IPS DF 6.9 (cell line): ENCODE measurements at regions not wholly inside any gene's neighbourhood (a gene's known extent, or its start where the extent isn't known, plus 50 kb on each side); places are given as distances from the start of the nearest gene placed in this dataset.

Source experiments
- DNase-seq: peaks from one replicate; pipeline ENCODE4 v3.0.0-alpha.2; 2013; ENCODE audit warnings: low read depth, low spot score
- H3K27ac ChIP-seq: one replicate; pipeline ENCODE4 v1.5.1; 2013; ENCODE audit warnings: low read length, control low read depth
- H3K27me3 ChIP-seq: 2 replicates; pipeline ENCODE4 v1.6.1; 2013; ENCODE audit warnings: mild to moderate bottlenecking, low read length; ENCODE audit not compliant: control insufficient read depth, insufficient read depth
- H3K36me3 ChIP-seq: 2 replicates; pipeline ENCODE4 v1.6.1; 2013; ENCODE audit warnings: low read length; ENCODE audit not compliant: control insufficient read depth, insufficient read depth
- H3K4me1 ChIP-seq: 2 replicates; pipeline ENCODE4 v1.6.1; 2013; ENCODE audit warnings: low read length; ENCODE audit not compliant: control insufficient read depth, insufficient read depth
- H3K4me3 ChIP-seq: 2 replicates; pipeline ENCODE4 v1.5.1; 2013; ENCODE audit warnings: mild to moderate bottlenecking, low read length
- H3K9me3 ChIP-seq: 2 replicates; pipeline ENCODE4 v1.6.1; 2013; ENCODE audit warnings: low read length, inconsistent platforms; ENCODE audit not compliant: control insufficient read depth, insufficient read depth
- WGBS: extraction: QIAGEN DNeasy Blood & Tissue Kit; methylation state at CpG from one replicate; pipeline ENCODE4 v1.1.7; 2013; ENCODE audit warnings: mixed read lengths, missing lambda C conversion rate; ENCODE audit not compliant: insufficient read length, insufficient coverage; 5-methylcytosine and 5-hydroxymethylcytosine counted together

- no peak overlapping the region for H3K27ac ChIP-seq
- H3K27me3 ChIP-seq = no peaks in the 10 kb centered on the region; the same call in 1 of the 2 replicates
- no peak for DNase-seq
- no peak overlapping the region for H3K4me3 ChIP-seq
- H3K36me3 ChIP-seq = no peaks in the 10 kb centered on the region
- peaks cover 26% of the 10 kb centered on the region for H3K9me3 ChIP-seq
- no peaks in the 10 kb centered on the region for H3K4me1 ChIP-seq
- no CpG with 5 or more reads among the region's 23 CpGs for WGBS
Measured at GRCh38 chr7:156125841-156126730, 313.8 kb upstream of the SHH start.

GRCh38 chr7:156124356-156124755, 312.1 kb upstream of the SHH start:
- no peak overlapping the region for H3K4me3 ChIP-seq
- DNase-seq = no peak
- no peaks in the 10 kb centered on the region for H3K27me3 ChIP-seq
- peaks cover 31% of the 10 kb centered on the region for H3K9me3 ChIP-seq
- no peaks in the 10 kb centered on the region for H3K4me1 ChIP-seq
- WGBS = no CpG with 5 or more reads among the region's 18 CpGs
- no peak overlapping the region for H3K27ac ChIP-seq
- no peaks in the 10 kb centered on the region for H3K36me3 ChIP-seq

- no peak overlapping the region for H3K4me3 ChIP-seq
- peaks cover 33% of the 10 kb centered on the region for H3K9me3 ChIP-seq
- no peaks in the 10 kb centered on the region for H3K27me3 ChIP-seq
- DNase-seq = no peak
- no peaks in the 10 kb centered on the region for H3K4me1 ChIP-seq
- H3K36me3 ChIP-seq = no peaks in the 10 kb centered on the region
- no peak overlapping the region for H3K27ac ChIP-seq
- WGBS = no CpG with 5 or more reads among the region's 25 CpGs
Measured at GRCh38 chr7:156123362-156123761, 311.1 kb upstream of the SHH start.

GRCh38 chr7:156122752-156123354, 310.6 kb upstream of the SHH start:
- no CpG with 5 or more reads among the region's 23 CpGs for WGBS
- no peak for DNase-seq
- no peaks in the 10 kb centered on the region for H3K4me1 ChIP-seq
- no peak overlapping the region for H3K27ac ChIP-seq
- H3K36me3 ChIP-seq = no peaks in the 10 kb centered on the region
- no peak overlapping the region for H3K4me3 ChIP-seq
- H3K9me3 ChIP-seq = peaks cover 34% of the 10 kb centered on the region
- H3K27me3 ChIP-seq = no peaks in the 10 kb centered on the region

GRCh38 chr7:156121956-156122355, 309.7 kb upstream of the SHH start:
- no peaks in the 10 kb centered on the region for H3K36me3 ChIP-seq
- DNase-seq = no peak
- no peak overlapping the region for H3K4me3 ChIP-seq
- H3K27ac ChIP-seq = no peak overlapping the region
- peaks cover 32% of the 10 kb centered on the region for H3K9me3 ChIP-seq
- no CpG with 5 or more reads among the region's 17 CpGs for WGBS
- H3K4me1 ChIP-seq = no peaks in the 10 kb centered on the region
- no peaks in the 10 kb centered on the region for H3K27me3 ChIP-seq

GRCh38 chr7:156121434-156121833, 309.2 kb upstream of the SHH start:
- no peak for DNase-seq
- Histone ChIP-seq H3K27ac (no peak overlapping the region), H3K9me3 (peaks cover 33% of the 10 kb centered on the region), H3K4me3 (no peak overlapping the region), H3K27me3 (no peaks in the 10 kb centered on the region), H3K4me1 (no peaks in the 10 kb centered on the region), H3K36me3 (no peaks in the 10 kb centered on the region)
- no CpG with 5 or more reads among the region's 10 CpGs for WGBS

GRCh38 chr7:156120552-156120951, 308.3 kb upstream of the SHH start:
- no peaks in the 10 kb centered on the region for H3K4me1 ChIP-seq
- WGBS = no CpG with 5 or more reads among the region's 17 CpGs
- peaks cover 31% of the 10 kb centered on the region for H3K9me3 ChIP-seq
- no peaks in the 10 kb centered on the region for H3K27me3 ChIP-seq
- H3K36me3 ChIP-seq = no peaks in the 10 kb centered on the region
- DNase-seq = no peak
- no peak overlapping the region for H3K4me3 ChIP-seq
- H3K27ac ChIP-seq = no peak overlapping the region

GRCh38 chr7:156119771-156120170, 307.5 kb upstream of the SHH start:
- Histone ChIP-seq H3K27ac (no peak overlapping the region), H3K4me1 (no peaks in the 10 kb centered on the region), H3K9me3 (peaks cover 30% of the 10 kb centered on the region), H3K36me3 (no peaks in the 10 kb centered on the region), H3K4me3 (no peak overlapping the region), H3K27me3 (no peaks in the 10 kb centered on the region)
- WGBS = no CpG with 5 or more reads among the region's 6 CpGs
- no peak for DNase-seq

- H3K4me3 ChIP-seq = no peak overlapping the region
- peaks cover 26% of the 10 kb centered on the region for H3K9me3 ChIP-seq
- WGBS = no CpG with 5 or more reads among the region's 6 CpGs
- H3K4me1 ChIP-seq = no peaks in the 10 kb centered on the region
- no peak for DNase-seq
- H3K36me3 ChIP-seq = no peaks in the 10 kb centered on the region
- no peaks in the 10 kb centered on the region for H3K27me3 ChIP-seq
- H3K27ac ChIP-seq = no peak overlapping the region
Measured at GRCh38 chr7:156118248-156118645, 306.0 kb upstream of the SHH start.

- no CpG with 5 or more reads among the region's 8 CpGs for WGBS
- DNase-seq = no peak
- no peak overlapping the region for H3K4me3 ChIP-seq
- H3K4me1 ChIP-seq = no peaks in the 10 kb centered on the region
- H3K27me3 ChIP-seq = no peaks in the 10 kb centered on the region
- no peak overlapping the region for H3K27ac ChIP-seq
- H3K36me3 ChIP-seq = no peaks in the 10 kb centered on the region
- H3K9me3 ChIP-seq = peaks cover 24% of the 10 kb centered on the region
Measured at GRCh38 chr7:156117542-156118247, 305.4 kb upstream of the SHH start.
